DMS53 (cell line): ENCODE measurements at regions not wholly inside any gene's neighbourhood (a gene's known extent, or its start where the extent isn't known, plus 50 kb on each side); places are given as distances from the start of the nearest gene placed in this dataset.
"Not testable (repeated sequence)": the region's sequence is repeated elsewhere in the genome, so short reads cannot be mapped to it uniquely, and the experiment has no call there.

ENCODE experiments used
- DNase-seq: peaks from one replicate; lab custom pipeline; 2025; lab: John Stamatoyannopoulos, UW

- DNase-seq, result no peak
Observed at GRCh38 chr10:36492590-36493515, 632.5 kb upstream of the ANKRD30A start.

- DNase-seq, result no peak
Observed at GRCh38 chr10:36491926-36492325, 633.5 kb upstream of the ANKRD30A start.

GRCh38 chr10:36489611-36490228 is 635.7 kb upstream of the ANKRD30A start:
- no peak for DNase-seq

GRCh38 chr10:36489181-36489580 is 636.2 kb upstream of the ANKRD30A start:
- DNase-seq, result no peak

GRCh38 chr10:36488579-36488978 is 636.8 kb upstream of the ANKRD30A start:
- DNase-seq, result no peak

GRCh38 chr10:36479073-36479472 is 646.3 kb upstream of the ANKRD30A start:
- no peak for DNase-seq

GRCh38 chr10:36476399-36476798 is 649.0 kb upstream of the ANKRD30A start:
- DNase-seq, result no peak

- DNase-seq, result no peak
Observed at GRCh38 chr10:36475746-36476145, 649.7 kb upstream of the ANKRD30A start.

- DNase-seq, result no peak
Observed at GRCh38 chr10:36474456-36474855, 650.9 kb upstream of the ANKRD30A start.

- DNase-seq, result no peak
Observed at GRCh38 chr10:36473122-36473521, 652.3 kb upstream of the ANKRD30A start.

- DNase-seq, result no peak
Observed at GRCh38 chr10:36469585-36469984, 655.8 kb upstream of the ANKRD30A start.

GRCh38 chr10:36468620-36469019 is 656.8 kb upstream of the ANKRD30A start:
- no peak for DNase-seq

GRCh38 chr10:36465604-36466379 is 659.6 kb upstream of the ANKRD30A start:
- DNase-seq, result no peak

- DNase-seq, result no peak
Observed at GRCh38 chr10:36464291-36464690, 661.1 kb upstream of the ANKRD30A start.

- DNase-seq, result no peak
Observed at GRCh38 chr10:36463390-36463789, 662.0 kb upstream of the ANKRD30A start.

- DNase-seq, result no peak
Observed at GRCh38 chr10:36462194-36462593, 663.2 kb upstream of the ANKRD30A start.

GRCh38 chr10:36458437-36458836 is 667.0 kb upstream of the ANKRD30A start:
- not testable (repeated sequence) for DNase-seq

GRCh38 chr10:36457751-36458150 is 667.6 kb upstream of the ANKRD30A start:
- no peak for DNase-seq

GRCh38 chr10:36455526-36456133 is 669.8 kb upstream of the ANKRD30A start:
- DNase-seq, result no peak

GRCh38 chr10:36452851-36453250 is 672.5 kb upstream of the ANKRD30A start:
- DNase-seq, result no peak

- no peak for DNase-seq
Observed at GRCh38 chr10:36451391-36451970, 673.9 kb upstream of the ANKRD30A start.

GRCh38 chr10:36450380-36450779 is 675.0 kb upstream of the ANKRD30A start:
- DNase-seq, result no peak
